GM18499 (cell line): ENCODE measurements at regions not wholly inside any gene's neighbourhood (a gene's known extent, or its start where the extent isn't known, plus 50 kb on each side); places are given as distances from the start of the nearest gene placed in this dataset.
"Not testable (repeated sequence)": the region's sequence is repeated elsewhere in the genome, so short reads cannot be mapped to it uniquely, and the experiment has no call there.

Experiments used
- ATAC-seq: cut with Tn5 transposase; IDR thresholded peaks from one replicate; pipeline ENCODE4 v1.9.1; 2021; ENCODE audit warnings: moderate number of reproducible peaks; ENCODE audit not compliant: insufficient read depth, unreplicated experiment

DNA sequence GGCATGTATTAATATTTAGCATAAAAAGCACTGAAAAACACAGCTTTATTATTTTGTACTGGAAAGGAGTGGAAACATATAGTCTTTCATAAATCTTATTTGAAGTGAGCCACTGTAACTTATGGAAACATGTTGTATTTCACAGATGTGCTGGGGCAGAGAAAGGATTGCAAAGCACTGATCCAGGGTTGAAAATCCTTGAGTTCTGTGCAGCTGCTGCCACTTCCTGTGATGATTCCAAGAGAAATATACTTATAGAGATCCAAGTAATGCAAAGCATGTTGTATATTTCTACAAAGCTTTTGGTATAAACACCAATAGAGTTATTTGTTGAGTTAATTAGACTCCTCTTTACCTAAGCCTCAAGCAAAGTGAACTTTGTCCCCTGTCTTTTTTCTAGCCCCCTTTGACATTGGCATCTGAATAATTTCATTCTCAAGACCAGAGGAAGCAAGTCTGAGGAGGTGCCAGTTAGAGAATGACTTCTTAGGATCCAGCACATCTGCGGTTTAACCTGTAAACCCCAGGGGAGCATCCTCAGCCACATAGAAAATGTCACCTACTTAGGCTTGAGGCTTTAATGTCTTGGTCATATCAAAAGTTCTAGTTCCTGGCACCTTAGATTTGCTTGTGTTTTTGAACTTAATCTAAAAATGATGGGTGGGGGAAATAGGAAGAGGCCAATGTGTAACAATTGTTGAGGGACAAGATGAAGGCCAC, 173.3 kb downstream of the FASLG start:
- ATAC-seq, result no peak

DNA sequence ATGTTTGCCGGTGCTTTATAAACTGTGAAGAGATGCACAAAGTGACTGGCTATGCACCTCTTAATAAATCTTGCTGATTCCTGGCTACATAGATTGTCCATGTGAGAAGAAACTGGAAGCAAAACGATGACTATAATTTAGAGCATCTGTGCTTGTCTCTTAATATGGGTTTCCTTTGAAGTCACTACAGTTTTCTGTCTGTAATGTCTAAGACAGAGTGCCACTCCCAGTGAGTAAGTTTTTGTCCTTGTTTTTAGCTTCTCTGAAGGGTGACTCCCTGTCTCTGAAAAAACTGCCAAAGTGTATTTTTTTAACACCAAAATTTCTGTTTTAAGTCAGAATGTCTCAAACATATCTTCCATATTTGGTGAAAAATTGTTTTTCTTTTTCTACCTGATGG, 175.1 kb downstream of the FASLG start:
- no peak for ATAC-seq

DNA sequence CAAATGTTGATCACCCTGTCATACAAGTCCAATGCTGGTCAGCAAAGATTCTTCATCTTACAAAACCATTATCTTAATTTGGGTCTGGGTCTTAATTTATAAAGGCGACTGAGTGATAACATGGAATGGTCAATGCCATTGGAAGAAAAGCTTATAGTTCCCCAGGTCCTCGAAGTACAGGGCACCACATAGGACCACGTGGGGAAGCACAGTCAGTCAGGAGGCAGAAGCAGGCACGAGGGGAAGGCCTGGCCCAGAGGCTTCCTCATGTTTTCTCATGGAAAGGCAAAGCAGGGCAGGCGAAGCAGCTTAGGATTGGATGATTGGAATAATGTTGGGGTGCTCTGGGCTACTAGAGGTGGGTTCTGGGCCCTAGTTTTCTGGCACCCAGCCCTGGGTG, 175.7 kb downstream of the FASLG start:
- no peak for ATAC-seq

DNA sequence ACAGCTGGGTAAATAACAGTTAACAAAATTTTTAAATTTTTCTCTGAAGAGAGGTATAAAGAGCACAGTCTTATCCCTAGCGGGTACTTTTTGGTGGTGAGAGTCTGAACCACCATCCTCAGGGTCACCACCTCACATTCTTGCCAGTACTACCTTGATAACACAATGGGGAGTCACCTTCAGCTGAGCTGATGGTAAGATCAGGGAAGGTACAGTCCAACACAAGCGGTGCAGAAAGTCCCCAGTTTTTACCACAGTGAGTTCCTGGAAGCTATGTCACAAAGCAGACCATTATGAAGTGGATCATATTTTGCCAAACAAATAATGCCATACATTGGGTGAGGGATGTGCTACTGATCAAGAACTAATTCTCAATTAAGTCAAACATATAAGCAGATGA, 176.9 kb downstream of the FASLG start:
- no peak for ATAC-seq

DNA sequence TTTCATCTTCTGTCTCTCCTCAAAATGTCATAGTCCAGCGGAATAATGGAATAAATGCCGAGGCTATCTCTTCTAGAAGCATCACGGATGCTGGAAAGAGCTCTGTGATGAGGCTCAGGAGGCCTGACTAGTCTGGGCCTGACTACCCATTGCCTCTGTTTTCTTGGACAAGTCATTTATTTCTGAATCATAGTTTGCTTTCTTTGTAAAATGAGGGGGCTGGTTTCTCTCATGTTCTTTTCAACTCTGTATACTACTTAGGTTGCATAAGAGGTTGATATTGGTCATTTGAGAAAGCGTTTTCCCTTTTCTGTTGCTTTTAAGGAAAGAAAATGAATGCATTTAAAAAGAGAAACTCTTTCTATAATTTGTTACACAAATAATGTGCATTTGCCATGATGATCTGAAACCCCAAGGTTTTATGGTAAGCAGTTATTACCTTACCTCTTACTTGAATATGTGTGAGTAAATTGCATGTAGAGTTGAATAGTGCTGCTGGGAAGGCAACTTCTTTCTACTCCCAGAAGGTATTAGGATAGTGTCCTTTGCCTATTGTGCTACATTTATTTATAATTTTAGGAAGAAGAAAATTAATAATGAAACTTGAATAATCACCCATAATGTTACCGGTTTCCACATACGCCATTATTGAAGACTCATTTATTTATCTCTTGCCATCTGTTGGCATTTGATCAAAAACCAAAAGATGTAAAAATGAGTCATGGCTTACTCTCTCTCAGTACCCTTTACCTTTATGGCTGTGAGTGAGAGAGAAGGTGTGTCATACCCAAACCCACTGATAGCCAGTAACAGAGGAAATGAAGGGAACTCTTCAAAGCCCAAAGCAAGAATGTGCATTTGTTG, 179.1 kb downstream of the FASLG start:
- ATAC-seq, result no peak

DNA sequence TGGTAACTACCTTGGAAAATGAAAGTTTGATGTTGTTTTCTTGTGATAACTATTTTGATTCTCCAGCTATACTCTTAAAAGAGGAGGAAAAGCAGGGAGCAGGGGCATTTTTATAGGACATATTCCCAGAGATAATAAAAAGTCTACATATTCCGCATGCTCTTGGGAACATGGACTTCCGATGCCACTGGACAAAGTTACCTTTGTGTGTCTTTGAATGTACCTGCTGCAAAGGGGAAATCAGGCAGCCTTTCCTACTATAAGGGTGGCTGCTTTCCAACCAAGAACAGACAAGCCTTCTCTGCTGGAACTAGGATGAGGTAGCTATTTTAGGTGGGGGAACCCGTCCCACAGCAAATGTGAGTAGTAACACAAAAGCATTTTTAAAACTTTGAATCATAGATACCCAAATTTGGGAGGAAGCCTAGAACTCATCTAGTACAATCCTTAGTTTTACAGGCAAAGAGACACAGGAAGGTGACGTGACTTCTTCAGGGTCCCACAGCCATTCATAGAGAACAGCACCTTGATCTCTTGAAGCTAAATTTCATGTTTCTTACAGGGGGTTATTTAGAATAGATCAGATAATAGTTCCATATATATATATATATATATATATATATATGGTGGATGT, 179.9 kb downstream of the FASLG start:
- no peak for ATAC-seq

DNA sequence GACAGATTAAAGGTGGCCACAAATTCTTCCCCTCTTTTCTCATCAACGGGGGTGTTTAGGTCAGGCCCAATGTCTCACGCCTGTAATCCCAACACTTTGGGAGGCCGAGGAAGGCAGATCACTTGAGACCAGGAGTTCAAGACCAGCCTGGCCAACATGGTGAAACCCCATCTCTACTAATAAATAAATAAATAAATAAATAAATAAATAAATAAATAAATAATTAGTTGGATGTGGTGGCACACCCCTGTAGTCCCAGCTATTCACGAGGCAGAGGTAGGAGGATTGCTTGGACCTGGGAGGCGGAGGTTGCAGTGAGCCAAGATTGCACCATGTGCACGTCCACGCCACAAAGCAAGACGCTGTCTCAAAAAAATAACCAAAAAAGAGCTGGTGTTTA, 180.7 kb downstream of the FASLG start:
- ATAC-seq, result not testable (repeated sequence)

DNA sequence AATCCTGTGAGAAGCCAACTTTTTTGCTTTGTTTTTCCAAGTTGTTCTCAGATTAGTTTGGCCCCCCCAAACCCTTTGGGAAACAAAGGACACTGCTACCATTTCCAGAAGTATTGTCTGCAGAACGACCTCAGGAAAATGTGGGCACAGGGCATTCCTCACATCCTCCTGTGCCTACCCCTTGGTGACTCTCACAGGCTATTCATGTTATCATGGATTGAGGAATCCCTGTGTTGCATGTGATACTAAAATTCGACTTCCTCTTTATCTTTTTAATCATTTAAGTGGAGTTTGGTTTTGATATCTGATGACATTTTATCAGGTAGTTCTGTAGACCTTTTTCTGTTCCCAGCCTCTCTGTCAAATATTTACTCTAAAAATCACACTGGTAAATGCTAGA, 184.5 kb downstream of the FASLG start:
- no peak for ATAC-seq

DNA sequence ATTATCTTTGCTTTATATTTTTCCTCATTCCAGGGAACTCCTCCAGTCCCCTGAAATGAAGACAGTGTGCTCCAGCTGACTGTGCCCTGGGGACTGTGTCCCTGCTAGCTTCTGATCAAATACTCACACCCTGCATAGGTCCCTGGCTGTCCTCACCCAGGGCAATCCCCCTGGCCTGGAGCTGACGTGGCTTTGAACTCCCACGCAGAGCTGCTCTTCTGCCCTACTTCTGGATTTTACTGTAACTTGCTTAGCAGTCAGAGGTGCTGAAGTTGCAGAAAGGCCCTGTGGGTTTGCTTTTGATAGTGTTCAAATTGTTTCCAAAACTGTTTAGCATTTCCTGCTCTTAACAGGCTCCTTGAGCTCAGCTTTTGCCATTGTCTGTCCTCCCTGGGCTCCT, 186.5 kb downstream of the FASLG start:
- ATAC-seq, result no peak

DNA sequence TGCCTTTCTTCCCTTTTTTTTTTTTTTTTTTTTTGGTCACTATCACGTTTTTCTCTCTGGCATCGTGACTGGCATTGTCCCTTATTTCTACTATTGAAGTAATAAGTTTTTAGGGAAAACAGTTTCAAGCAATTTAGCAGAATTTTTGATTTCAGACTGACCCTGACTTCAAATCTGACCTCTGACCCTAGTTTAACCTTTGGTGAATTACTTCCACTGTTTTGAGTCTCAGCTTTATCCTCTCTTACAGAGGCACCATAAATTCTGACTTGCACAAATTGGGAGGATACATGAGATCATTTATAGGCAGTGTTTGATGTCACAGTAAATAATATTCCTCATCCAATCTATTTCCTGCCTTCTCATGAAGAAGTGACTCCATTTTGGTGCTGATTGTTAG, 187.0 kb downstream of the FASLG start:
- no peak for ATAC-seq

DNA sequence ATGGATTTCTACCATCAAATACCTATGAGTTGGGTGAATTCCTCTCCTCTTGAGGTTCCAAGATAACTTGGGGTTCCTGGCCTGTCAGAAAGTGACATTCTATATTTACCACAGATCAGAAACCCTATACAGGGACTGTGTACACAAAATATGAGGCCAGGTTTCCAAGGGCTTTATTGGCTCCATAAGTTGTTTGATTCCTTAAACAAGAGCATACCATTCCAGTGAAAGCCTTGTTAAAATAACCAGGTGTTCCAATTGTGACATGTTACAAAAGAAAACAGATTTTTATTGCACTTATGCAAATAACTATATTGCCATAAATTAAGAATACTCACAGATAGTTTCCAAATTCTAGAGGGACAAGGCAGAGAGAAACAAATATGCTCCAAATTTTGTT, 188.9 kb downstream of the FASLG start:
- ATAC-seq, result not testable (repeated sequence)

DNA sequence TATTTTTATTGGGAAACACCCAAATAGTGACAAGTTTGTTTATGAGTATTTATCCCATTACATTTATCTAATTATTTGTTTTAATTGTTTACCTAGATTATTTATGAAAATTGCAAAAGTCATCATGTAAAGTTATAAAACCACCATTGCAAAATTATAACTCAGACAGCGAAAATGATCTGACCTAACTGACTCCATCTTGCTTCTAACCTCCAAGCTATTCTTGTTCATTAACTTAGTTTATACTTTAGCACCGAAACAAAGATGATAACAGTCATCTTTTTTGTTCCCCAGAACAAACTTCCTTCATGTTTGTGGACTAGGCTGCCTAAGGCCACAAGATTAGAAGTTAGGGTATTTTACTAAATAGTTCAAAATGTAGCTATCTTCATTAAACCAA, 190.8 kb downstream of the FASLG start:
- no peak for ATAC-seq

DNA sequence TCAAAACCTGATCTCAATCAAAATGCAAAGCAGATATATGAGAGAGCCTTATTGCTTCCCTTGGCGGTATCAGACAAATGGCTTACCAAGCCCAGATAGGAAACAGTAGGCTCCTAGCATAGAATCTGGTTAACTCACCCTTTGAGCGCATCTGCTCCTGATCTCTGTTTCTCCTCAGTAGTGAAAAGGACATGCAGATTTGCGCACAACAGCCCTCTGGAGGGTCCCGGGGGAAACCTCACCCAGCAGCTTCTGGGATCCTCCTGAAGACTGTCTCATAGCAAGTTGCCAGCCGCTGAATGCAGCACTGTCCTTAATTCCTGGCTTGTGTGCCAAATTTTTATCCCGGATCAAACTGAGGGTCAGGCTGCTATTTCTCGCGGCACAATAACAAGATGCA, 192.2 kb downstream of the FASLG start:
- no peak for ATAC-seq

DNA sequence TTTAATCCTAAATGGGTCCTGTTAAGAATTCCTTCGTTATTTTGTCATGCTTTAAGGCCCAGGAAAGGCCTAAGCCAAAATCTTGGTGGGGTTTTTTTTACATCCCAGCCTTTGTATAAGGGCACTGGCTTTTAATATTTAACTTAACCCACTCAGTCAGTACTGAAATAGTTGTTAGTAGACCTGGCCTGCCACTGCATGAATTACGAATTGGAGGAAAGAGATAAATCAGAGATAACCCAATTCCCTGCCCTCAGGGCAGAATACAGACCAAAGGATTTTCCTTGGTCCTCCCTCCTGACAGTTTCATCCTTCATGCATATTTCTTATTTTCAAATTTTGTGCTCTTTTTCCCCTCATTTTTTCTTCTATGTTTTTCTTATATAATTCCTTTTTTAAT, 193.0 kb downstream of the FASLG start:
- ATAC-seq, result no peak

DNA sequence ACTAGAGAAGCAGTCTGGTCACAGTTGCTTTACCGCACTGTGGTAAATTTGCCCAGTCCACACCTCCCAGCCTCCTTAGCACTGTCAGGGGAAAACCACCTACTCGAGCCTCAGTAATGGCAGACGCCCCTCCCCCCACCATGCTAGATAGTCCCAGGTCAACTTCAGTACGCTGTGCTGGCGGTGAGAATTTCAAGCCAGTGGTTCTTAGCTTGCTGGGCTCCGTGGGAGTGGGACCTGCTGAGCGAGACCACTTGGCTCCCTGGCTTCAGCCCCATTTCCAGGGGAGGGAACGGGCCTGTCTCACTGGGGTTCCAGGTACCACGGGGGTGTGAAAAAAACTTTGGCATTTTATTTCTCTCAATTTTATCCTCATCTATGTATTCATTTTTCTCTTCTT, 194.8 kb downstream of the TNFSF18 start:
- ATAC-seq, result not testable (repeated sequence)

DNA sequence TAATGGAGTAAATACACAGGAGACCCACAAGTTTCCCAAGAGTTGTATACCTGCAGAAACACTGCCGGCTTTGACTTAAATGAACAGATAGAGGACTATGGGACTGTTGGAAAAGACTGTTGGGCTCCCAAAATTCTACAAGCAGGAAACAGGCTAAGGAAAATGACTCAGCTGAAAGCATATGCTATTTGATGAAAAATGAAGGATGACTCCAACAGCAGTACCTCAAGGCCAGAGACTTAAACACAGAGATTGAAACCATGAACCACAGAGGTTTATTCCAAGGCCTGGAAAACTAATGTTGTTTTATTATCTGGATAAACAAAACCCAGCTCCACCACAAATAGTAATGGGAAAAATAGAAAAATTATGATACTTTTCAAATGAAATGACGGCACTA, 187.7 kb downstream of the TNFSF18 start:
- ATAC-seq, result no peak

DNA sequence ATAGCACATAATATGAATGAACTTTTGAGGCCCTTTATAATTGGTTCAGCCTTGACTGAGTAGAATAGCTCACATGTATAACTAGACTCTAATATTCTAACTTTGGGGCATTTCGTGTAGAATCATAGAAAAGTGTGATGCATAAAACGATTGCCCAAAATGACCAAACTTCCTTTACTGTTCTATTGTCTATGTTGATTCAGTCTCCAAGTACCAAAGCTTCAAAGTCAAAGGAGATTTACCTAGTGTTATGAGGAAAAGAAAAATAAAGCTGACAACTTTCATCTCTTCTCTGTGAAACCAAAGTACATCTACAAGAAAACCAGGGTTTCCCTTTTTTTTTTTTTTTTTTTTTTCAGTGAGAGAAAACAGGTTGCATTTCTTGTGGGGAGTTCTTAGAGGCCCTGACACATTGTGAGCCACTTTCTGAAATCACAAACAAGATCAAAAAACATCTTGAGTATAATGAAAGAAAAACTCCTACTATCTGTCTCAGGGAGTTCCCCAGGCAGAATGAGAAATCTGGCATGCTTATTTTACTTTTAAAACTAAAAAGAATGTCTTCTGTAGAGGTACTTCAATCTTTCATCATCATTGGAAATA, 183.4 kb downstream of the TNFSF18 start:
- no peak for ATAC-seq

DNA sequence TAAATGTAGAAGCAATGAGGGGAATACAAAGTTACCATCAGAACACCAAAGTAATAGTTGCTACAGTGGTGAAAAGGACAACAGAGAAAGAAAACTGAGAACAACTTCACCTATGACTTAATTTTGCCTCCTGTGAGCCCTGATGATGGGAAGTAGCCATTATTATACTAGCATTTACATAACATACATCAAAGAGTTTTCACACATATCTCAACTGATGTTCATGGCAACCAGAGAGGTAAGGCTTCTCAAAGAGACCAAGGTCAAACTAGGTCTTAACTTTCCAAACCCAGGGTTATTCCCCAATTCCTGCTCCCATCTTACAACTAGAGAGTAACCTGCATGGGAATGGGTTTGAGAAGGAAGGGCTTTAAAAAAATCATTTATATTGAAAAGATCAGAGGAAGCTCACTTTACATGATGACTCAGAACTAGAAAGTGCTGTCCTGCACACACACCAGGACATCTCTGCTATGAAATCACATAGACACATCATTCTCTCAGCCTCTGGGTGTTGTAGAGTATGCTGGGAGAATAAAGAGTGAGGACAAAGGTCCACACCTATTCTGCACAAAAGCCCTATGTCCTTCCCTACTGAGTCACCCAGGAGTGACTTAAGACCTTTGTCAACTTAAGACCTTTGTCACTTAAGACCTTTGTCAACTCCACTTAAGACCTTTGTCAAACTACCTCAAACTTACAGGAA, 179.7 kb downstream of the TNFSF18 start:
- ATAC-seq, result no peak

DNA sequence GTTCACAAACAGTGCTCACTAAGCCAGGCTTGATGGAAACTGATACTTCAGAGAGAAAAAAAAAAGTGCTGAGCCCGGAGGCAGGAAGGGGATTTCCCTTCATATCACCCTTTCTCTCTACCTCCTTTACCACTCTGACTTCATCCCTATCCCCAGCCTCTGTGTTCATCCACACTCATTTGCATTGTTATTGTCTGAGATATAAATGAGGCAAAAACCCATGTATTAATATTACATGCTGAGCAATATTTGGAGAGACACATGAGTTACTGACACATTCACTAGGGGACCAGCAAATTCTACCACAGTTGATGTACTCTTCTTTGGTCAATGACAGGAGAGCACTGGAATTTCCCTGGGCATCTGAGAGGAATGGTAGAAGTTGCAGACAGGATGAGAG, 175.8 kb downstream of the TNFSF18 start:
- no peak for ATAC-seq

DNA sequence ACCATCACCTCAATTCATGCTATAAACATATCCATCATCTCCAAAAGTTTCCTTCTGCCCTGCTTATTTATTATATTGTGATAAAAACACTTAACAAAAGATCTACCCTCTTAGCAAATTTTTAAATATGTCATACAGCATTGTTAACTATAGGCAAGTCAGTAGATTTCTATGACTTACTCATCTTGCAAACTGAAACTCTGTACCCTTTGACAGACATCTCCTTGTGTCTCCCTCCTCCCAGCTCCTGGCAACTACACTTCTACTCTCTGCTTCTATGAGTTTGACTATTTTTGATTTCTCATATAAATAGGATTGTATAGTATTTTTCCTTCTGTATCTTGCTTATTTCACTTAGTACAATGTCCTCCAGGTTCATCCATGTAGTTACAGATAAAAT, 174.8 kb downstream of the TNFSF18 start:
- no peak for ATAC-seq
